ENCODE measurements at regions not wholly inside any gene's neighbourhood (a gene's known extent, or its start where the extent isn't known, plus 50 kb on each side); places are given as distances from the start of the nearest gene placed in this dataset.
"Not testable (repeated sequence)": the region's sequence is repeated elsewhere in the genome, so short reads cannot be mapped to it uniquely, and the experiment has no call there.

DNA sequence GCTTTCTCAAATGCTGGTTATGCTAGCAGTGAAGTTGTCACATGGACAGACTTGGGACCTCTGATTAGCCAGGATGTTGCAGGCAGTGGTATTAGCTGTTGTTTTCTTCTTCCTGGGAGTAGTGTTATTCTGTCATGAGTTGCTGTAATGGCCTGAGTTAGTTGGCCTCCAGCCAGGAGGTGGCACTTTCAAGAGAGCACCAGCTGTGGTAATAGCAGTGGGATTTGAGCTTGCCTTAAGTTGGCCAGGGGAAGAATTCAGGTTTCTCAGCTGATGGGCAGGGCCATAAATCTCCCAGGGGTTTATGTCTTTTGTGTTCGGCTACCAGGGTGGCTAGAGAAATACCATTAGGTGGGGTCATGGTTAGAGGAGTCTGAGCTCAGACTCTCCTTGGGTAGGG lies 132.6 kb downstream of the GLUD2 start:
- DNase-seq: no peak

DNA sequence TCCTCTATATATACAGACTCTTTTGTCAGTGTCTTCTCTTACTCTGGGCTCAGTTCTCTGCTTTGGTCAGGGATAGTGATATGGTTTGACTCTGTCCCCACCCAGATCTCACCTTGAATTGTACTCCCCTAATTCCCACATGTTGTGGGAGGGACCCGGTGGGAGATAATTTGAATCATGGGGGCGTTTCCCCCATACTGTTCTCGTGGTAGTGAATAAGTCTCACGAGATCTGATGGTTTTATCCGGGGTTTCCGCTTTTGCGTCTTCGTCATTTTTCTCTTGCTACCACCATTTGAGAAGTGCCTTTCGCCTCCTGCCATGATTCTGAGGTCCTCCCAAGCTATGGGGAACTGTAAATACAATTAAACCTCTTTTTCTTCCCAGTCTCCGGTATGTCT lies 144.4 kb downstream of the GLUD2 start:
- no peak for DNase-seq

DNA sequence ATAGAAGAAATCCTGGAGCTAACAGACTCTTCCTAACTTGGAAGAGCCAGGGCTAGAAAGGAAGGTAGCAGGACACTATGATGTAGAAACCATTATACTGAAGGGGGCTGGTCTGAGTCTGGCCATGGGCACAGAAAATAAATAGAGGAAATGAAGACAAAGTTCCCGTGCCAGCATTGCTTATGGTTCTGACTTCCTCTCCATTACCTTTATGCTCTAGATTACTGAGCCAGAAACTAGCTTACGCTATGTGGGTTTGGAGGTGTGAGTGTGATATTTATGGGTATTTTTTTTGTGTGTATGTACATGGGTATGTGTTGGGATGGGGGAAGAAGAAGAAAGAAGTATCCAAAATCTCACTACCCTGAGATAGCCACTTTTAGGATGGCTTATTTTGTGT lies 148.3 kb downstream of the GLUD2 start:
- DNase-seq: no peak

DNA sequence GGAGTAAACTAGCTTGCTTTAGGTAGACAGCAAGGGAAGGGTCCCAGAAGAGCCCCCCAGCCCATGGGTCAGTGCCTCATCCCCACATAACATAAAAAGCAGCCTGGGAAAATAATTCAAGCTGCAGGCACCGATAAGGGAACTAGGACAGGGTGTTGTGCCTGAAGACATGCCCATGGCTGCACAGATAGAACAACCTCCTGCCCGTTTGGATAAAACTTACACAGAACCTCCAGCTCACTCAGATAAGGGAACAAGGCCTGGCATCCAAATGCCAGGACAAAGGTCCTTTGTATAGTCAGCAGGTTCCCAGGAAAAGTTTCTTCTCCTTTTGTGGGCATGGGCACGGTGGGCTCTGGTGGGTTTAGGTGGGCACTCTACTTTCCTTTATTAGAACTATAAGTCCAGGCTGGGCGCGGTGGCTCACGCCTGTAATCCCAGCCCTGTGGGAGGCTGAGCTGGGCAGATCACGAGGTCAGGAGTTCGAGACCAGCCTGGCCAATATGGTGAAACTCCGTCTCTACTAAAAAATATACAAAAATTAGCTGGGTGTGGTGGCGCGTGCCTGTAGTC lies 149.5 kb downstream of the GLUD2 start:
- not testable (repeated sequence) for DNase-seq

DNA sequence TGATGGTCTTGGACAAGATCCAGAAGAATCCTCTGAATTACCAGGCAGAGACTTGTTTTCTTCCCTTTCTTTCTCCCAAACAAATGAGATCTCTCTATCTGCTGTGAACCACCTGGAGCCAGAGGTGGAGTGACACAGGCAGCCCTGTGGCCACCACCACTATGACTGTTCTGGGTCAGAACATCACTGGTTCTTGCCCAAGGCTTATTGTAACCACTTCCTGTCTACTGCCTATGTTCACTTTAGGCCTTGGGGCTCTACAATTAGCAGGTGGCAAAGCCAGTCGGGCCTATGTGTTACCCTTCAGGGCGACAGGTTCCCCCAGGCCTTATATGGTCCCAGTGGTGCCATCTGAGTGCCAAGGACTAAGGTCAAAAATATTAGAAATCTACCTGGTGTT lies 161.2 kb downstream of the GLUD2 start:
- no peak for DNase-seq

DNA sequence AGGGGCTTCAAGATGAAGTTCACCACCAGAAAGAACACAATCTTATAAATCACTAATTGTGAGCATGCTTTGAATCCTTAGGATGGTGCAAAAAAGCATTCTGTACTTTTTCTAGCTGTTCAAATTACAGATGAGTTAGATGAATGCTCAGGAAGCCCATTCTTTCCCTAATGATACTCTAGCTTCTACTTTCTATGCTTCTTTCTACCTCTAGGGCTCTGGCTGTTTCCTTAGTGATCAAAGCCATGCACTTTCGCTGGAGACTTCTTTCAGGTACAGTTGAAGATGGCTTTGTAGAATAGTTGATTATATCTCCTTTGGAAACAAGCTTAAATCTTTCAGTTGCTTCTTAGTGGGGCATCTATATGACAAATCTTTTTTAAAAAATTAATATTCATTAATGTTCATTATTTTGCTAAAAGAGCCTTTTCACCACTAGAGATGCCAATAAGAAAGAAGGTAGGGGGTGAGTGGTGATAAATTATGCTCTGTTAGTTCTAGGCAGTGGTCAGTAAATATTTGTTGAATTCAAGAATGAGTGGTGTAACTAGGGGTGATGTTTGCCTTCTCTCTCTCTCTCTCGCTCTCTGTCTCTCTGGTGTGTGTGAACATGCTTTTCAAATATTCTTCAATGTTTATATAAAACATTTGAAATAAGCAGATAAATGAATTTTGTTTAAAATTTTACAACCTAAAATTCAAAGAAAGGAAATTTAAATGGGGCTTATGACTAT lies 169.4 kb downstream of the GLUD2 start:
- DNase-seq: no peak

DNA sequence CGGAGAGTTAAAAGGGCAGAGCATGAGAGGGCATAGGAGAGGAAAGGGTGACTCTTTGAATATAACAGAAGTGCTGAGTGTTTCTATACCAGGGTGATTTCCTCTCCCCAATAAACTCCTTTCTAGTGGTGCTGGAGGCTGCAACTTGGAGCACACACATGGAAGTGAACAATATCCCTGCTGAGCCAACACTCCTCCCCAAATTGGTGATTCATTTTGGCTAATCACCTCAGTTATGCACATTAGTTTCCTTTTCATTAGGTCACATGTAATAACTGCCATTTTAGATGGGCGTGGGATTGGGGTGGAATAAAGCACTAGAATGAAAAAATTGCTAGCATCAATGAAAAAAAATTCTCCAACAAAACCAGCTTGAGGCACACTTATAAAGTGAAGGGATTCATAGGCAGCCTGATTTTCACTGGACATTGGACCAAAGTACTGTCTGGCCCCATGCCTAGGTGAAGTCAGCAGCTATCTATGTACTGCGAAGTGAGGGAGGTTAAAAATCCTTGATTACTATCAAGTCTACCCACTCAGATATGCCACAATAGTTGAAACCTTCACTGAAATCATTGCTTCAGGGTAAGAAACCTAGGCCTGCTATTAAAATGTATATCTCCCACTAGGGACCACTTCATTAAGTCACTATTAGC lies 174.0 kb downstream of the GLUD2 start:
- DNase-seq: no peak

DNA sequence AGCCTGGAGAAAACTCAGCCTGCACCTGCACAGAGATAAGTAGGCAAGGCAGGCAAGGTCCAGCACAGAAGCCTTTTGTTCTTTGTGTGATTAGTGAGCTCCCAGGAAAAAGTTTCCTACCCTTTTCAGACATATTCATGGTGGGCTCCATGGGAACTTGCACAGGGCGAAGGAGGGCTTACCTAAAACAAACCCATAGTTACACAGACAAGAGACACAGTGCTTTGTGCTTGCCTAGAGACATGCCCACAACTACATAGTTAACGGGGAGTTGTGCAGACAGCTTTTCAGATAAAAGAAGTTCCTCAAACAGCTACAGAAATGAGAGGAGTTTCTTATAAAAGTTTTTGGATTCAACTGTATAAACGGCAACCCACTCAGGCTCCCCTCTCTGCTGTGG lies 180.5 kb downstream of the GLUD2 start:
- no peak for DNase-seq

DNA sequence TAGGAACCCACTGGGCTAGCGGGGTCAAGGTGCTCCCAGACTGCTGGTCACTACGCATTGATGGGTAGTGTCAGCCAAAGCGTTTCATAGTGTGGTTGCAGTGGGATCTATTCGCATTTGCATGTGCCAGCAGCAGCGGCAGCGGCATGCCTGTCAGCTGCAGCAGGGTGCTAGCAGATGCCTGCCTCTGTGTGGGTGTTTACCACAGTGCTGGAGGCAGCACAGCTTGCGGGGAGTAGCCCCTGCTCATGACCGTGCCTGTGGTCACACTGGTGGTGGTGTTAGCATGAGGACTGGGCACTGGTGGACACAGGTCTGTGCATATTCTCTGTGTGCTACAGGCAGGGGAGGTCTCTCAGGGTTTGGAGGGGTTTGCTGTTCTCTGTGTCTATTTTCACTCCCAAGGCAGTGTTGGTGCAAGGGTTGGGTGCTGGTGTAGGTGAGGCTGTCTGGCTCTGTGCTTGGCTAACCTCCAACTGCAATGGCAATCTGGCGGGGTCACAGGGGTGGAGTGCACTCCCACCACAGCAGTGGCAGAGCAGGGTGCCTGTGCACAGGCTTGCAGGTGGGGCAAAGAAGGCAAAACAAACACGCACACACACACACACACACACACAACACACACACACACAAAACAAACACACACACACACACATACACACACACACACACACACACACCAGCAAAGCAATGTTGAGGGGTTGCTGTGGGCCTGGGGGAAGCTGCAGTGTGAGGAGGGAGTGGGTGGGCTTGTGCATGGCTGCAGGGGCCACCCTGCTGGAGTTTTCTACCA lies 184.4 kb downstream of the GLUD2 start:
- DNase-seq: no peak

DNA sequence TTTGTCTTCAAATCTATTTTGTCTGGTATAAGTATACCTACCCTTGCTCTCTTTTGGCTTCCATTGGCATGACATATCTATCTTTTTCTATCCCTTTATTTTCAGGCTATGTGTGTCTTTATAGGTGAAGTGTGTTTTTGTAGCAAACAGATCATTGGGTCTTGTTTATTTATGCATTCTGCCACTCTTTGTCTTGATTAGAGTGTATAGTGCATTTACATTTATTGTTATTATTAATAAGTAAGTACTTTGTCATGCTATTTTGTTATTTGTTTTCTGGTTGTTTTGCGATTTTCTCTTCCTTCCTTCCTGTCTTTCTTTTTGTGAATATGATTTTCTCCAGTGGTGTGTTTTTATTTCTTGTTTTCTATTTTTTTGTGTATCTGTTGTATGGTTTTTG lies 188.6 kb downstream of the GLUD2 start:
- no peak for DNase-seq

DNA sequence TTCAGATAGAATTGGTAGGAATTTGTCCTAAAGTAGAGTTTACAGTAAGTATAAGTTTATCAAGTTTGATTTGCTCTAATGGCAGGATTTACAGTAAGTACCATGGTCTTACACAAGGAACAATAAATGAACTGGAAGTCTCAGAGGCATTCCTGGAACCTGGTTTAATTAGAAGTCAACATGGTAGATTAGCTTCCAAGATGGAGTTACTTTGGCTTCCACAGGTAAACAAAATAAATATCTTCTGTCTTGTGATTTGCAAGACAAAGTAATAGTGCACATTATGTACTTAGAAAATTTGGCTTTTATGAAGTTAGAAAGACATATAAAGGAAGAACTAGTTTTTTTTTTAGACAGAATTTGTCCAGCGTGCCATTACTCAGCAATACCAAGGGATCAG lies 190.7 kb downstream of the GLUD2 start:
- no peak for DNase-seq

DNA sequence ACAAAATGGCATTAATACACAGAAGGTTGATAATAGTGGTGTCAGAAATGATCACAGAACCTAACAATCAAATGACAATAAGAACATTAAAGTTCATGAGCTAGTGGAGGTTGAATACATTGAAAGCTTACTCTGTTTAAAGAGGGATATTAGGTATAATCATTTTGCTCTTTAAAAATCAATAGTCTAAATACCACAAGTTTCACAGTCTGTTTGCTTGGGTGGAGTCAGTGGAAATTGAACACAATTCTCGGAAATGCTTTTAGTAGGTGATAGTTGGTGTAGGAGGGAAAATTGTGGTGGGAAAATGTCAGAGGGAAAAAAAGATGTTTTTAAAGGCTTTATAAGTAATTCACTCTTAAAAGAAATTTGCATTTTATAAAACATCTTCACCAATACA lies 197.1 kb downstream of the GLUD2 start:
- DNase-seq: no peak

DNA sequence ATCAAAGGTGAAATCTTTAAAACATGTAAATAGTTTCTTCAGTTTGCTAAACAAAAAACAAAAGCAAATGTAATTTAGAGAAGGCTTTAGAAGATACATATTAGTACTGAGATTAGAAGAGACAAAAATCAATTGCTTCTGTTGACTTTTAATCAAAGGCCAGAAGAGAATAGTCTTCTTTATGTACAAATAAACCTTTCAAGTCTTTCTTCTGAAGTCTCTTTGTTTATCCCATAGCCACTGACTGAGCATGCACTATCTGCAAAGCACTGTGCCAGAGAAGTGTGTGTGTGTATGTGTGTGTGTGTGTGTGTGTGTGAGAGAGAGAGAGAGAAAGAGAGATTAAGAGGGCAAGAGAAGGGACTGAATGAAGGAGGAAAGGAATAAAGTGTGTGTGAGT lies 198.4 kb downstream of the GLUD2 start:
- no peak for DNase-seq

DNA sequence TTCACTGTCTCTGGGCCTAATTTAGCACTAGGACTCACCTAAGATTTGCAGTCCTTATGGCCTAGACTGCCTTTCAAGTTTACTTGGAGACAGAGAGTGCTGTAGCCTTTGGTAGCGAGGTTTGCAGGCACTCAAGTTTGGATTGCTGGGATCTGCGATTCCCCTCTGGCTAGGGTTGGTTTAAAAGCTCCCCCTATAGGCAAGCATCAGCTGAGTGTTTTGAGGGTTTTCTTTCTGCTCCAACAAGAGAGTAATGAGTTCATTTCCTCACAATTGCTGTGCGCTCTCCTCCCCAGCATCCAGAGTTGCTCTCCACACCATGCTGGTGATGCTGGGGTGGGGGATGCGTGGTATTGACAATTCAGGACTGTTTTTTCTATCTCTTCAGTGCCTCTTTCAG lies 206.9 kb downstream of the GLUD2 start:
- no peak for DNase-seq

DNA sequence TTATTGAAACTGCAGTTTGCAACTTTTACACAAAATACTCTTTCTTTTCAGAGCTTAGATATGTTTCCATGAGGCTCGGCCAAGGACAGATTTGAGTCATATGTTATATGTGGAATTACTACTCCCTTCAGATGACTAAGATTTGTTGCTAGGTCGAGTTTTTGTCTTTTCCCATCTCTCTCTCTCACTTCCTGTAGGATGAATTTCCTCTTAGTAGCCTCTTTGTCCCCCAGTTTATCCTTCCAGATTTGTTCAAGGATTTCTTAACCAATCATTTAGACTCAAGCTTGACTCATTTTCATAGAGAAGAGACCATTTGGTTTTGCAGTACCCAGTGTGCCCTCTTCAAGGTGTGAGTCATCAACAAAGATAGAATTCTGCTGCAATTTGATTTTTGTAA lies 209.2 kb downstream of the GLUD2 start:
- DNase-seq: no peak

DNA sequence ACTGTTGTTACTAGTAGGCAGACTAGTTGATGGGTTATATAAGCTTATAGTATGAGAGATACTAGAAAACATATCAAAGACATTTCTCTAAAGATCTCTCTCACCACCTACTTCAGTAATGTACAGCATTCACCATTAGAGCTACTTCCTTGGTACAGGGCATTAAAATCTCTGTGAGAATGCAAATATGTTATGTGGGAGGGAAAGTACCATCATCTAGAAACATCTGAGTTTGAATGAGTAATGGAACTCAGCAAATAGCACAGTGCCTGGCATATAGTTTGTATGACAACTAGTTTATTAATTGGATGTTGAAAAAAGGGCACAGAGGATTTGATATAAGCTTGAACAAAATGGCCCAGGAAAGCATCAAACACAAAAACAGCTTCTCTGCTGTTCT lies 211.1 kb downstream of the GLUD2 start:
- no peak for DNase-seq

DNA sequence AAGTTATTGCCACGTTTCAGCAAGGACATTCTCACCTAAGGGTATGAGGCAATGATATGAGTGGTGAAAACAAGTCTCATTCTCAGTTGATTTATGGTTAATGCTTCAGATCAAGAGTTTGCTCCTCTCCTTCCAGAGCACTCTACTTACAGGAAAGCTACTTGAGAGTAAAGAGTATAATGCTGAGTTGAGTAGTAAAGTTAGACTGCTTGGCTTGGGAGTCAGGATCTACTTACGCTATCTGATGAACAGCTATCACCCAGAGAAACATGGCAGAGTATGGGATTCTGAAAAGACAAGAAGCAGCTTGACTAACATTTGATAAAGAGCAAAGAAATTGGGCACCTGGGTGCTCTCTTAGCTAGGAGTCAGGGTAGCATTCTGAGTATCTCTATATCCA lies 211.8 kb downstream of the GLUD2 start:
- no peak for DNase-seq

DNA sequence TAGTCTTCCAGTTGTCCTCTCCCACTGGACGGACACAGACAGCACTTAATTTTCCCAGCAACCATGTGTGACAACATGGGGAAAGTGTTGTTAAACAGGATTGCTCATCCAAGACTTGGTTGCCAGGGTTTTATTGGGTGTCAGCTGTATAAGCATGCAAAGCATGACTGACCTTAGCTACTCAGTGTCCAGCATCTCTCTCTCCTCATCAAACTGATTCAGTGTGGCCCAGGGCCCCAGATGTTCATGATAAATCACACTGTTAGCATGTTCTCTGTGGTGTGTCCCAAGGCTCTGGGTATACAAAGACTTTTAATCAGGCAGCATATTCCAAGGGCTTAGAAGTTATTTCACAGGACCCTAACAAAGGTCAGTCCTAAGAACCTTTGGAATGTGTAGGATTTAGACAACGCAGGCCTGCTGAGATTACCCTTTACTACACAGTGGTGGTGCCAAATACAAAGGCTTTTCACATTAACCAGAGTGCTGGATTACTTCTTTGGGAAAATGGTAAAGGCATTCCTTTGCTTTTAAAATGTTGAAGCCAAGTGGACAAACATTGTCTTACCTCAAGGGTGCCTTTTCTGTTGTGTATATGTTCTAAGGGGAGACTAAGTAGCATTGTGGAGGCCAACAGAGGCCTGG lies 213.3 kb downstream of the GLUD2 start:
- DNase-seq: no peak

DNA sequence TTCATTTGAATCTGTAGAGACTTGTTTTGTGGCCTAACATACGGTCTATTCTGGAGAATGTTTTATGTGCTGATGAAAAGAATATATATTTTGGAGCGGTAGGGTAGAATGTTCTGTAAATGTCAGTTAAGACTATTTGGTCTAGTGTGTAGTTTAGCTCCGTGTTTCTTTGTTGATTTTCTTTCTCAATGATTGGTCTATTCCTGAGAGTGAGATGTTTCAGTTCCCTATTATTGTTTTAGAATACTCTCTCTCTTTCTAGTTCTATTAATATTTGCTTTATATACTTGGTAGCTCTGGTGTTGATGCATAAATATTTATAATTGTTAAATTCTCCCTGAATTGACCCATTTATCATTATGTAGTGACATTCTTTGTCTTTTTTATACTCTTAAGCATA lies 236.5 kb downstream of the GLUD2 start:
- no peak for DNase-seq

DNA sequence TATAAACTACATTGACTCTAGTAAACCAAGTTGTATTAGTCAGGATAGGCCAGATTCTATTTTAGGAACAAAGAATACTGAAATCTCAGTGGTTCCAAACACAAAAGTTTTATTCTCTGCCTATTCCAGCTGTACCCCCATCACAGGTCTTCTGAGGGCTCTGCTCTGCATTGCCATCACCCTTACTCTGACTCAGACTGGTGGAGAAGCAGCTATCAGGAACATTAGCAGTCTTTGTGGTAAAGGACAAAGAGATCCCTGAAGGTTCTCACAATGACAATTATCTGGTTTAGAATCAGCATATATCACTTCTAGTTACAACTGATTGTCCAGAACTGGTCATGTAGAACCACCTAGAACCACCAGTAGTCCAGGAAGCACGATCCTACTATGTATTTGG lies 251.1 kb downstream of the GLUD2 start:
- DNase-seq: no peak

DNA sequence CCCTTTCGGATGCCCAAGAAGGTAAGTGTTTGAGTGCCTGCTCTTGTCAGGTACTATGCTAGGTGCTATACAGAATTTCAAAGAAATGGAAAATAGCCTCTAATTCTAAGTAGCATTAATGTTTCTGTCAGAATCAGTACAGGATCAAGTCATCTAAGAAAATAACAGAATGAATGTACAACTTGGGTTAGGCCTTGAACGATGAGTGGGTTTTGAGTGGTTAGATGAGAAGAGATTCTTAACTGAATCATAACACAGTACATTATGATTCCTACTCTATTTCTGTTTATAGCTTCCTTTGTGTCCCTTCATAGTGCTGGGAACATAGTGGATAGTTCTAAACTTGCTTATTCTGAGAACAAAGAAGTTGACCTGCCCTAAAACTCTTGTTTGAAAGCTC lies 253.9 kb downstream of the GLUD2 start:
- no peak for DNase-seq

DNA sequence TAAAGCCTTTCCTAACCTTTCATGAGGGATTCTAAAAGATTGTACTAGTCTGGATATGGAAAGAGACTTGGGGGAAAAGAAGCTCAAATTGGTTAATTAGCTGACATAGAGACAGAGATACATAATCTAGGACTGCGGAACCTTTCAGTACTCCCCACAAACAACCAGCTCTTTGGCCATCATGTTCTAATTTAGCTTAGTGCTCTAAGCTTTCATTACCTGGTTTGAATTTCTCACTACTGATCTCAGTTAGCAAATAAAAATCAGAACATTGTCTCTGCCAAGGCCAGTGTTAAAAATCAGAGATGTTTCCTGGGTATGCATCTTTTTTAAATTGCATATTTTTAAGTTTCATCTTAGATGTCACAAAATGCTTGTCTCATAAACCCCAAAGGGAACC lies 254.4 kb downstream of the GLUD2 start:
- no peak for DNase-seq

DNA sequence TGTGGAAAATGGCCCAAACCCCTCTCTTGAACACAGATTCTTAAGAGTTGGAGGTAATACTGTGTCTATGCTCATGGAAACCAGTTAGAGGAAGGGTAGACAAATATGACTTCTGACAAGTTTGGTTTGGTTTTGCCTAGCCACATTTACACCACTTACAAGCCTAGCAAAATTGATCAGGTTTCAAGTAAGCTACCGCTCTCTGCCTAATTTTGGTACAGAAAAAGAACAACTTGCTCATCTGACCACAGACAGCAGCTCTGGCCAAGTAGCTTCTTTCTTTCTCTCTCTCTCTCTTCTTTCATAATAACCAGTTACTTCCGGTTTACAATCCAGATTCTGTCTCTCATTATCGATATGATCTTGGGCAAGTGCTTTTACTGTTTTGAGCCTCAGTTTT lies 260.0 kb downstream of the GLUD2 start:
- DNase-seq: no peak

Measured in NCI-H2081 (cell line).